GM20431 (cell line): ENCODE measurements at regions not wholly inside any gene's neighbourhood (a gene's known extent, or its start where the extent isn't known, plus 50 kb on each side); places are given as distances from the start of the nearest gene placed in this dataset.
"Not testable (repeated sequence)": the region's sequence is repeated elsewhere in the genome, so short reads cannot be mapped to it uniquely, and the experiment has no call there.

ENCODE experiments used
- in situ Hi-C: fragments of 300-500 bp; cut with MseI, MboI; formaldehyde crosslinking; loops from one replicate; pipeline ENCODE4 v1.15.0; 2020; ENCODE audit warnings: low sequenced_read_pairs; ENCODE audit not compliant: unreplicated experiment

DNA sequence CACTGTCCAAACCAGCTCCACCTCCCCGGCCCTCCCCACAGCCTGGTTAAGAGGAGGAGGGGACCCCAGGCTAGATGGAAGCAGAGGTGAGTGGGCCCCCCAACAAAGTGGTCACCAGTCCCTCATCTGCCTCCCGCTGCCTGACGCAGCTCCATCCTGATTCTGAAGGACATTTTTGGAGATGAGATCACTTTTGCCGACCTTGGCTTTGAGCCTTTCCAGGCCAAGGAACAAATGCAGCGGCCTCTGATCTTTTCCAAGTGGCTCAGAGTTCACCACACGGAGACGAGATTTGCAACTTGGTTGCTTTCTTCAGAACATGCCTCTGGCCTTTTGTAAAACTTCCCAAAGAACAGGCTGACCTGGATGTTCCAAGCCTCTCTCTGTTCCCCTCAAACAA lies 223.1 kb downstream of the NPHP4 start:
- in situ Hi-C loops = no loop called here

DNA sequence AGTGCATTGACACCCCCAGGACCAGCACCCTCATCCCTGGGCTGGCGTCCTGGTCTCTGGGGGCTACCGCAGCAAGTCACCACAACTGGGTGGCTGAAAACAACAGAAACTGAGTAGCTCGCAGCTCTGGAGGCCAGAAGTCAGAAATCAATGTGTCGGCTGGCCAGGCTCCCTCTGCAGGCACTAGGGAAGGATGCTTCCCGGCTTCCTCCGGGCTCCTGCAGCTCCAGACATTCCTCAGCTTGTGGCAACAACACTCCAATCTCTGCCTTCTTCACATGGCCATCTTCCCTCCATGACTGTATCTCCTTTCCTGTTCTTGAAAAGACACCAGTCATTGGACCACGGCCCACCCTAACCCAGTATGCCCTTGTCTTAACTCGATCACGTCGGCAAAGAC lies 224.2 kb downstream of the NPHP4 start:
- in situ Hi-C loops = no loop called here

DNA sequence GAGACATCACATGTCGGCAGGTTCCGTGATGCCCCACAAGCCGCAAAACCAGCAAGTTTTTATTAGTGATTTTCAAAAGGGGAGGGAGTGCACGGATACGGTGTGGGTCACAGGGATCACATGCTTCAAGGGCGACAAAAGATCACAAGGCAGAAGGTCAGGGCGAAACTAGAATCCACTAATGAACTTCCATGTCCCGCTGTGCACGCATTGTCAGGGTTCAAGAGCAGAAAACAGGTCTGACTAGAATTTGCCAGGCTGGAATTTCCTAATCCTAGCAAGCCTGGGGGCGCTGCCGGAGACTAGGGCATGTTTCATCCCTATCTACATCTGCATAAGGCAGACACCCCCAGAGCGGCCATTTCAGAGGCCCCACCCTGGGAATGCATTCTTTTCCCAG lies 225.2 kb downstream of the NPHP4 start:
- in situ Hi-C loops = not testable (repeated sequence)

DNA sequence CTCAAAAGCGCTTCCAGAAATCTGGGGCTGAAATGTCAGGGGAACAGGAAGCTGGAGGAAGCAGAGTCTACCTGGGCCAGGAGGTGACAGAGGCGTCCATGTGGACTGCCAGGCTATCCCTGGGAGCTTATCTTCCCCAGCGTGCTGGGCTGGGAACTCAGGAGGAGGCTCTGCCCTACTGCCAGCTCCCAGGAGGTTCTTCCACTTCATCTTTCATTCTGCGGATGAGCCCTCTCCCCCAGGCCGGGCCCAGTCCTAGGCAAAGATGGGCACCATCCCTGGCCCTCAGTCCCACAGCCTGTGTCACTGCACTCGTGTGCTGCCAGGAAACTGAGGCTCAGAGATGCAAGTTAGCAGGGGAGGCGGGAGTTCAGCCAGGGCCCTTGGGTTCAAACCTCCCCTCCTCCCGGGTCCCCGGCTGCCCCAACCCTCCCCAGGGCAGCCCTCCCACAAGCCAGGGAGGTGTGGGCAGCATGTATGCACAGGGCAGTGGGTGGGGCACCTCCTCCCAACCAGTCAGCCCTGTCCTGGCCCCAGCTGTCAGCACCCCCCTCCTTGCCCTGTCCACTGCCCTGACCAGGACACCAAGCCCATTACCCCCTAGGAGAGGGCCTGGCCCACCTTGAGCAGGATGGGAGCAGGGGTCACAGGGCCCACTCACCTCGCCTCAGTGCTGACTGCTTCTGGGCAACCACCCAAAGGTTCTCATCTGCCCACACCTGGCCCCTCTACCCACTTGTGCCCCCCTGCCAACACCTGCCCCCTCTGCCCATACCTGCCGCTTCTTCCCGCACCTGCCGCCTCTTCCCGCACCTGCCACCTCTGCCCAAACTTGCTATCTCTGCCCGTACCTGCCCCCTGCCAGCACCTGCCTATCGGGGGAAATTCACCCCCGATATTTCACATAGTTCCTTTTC lies 226.0 kb downstream of the NPHP4 start:
- in situ Hi-C loops = no loop called here

DNA sequence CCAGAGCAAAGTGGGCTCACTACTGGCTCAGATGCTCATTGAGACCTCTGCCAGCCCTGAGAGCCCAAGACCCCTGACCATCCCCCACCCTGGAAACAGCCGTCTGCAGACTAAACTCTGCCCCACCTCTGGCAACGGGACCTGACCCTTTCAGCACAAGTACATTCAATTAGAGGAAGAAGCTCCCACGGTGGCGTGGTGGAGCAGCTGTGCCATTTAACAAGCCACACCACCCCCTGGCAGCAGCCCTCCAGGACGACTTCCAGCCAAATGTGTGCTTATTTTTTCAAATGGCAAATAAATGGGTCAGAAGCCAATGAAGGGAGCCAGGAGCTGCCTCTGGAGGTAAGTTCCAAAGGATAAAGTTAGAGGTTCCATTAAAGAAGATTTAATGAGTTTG lies 226.7 kb downstream of the NPHP4 start:
- in situ Hi-C loops = no loop called here

DNA sequence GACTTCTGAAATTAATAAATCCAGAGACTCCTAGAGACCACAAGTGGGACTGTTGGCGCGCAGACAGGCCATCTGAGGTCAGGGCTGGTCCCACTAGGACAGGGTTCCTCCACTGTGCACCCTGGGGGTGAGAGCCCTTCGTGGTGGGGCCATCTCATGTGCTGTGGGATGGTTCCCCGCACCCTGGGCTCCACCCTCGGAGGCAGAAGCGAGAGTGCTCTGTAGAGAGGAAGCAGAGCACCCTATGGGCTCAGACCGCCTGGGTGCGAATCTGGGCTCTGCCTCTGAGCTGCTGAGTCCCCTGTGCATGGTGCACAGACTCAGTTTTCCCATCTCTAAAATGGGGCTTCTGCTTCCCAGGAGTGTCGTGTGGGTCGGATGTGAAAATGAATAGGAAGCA lies 227.3 kb downstream of the NPHP4 start:
- in situ Hi-C loops = no loop called here

DNA sequence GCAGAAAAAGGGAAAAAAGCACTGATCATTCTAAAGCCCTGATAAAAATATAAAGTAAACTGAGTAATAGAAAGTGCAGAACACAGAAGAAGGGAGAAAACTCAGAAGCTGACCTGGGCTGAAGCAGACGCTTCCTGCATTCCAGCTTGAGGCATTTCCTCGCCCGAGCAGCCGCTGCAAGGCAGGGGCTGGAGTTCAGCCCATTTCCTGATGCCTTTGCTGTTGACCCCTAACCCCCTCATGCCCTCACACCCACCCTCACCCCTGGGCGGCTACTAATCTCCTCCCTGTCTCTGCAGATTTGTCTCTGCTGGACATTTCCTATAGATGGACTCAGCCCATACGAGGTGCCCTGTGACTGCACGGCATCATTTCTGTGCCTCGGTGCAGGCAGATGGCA lies 227.8 kb downstream of the NPHP4 start:
- in situ Hi-C loops = no loop called here

DNA sequence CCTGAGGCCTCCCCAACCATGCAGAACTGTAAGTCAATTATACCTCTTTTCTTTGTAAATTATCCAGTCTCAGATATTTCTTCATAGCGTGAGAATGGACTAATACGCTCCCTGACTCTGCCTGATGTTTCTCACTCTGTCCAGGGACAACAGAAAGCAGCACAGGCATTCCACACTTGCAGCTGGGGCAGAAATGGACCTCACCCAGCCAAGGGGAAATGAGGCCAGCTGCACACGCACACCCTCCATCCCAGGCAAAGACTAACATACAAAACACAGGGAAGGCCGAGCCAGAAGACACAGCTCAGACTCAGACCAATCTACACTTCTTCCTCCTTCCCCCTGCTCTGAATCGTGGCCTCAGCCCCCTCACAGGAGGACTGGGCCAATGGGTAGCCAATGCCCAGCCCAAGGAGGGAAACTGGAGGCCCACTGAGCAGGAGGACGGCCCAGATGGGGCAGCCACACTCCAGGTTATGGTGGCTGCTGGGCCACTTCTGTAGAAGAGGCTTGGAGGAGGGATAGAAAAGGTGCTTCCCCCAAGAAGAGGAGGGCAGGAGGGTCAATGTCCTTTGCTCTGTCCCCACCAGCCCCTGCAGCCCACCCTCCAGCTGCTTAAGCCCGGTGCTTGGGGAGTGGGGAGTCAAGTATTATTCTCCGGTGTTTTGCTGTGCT lies 228.4 kb downstream of the NPHP4 start:
- in situ Hi-C loops = no loop called here

DNA sequence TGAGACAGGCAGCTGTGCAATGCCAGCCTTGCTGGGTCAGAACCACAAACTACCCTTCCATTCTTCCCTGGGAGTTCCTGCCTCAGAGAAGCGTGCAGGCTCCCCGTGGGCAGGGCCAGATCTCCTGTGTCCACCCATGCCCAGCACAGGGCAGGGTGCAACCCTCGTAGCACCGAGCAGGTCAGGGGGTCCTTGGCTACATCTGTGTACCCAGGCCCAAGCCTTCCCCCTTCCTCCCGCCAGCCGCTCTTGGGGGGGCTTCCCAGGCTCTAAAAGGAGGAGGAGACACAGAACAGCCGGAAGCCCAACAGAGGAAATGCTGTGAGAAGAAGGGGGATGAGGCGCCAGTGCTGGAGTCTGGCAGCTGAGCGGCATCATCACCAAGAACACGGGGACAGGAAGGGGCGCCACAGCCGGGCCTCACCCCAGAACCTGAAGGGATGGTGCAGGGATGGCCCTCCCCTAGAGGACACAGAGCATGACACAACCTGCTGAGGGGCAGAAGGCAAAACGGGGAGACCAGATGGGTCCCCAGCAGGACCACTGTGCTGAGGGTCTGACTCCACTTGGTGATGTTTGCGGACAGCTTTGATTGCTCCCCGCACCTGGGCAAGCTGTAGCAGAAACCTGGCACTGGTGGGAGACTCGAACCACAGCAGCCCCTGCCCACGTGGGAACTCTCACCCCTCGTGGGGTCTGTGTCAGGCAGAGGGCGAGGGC lies 233.2 kb downstream of the NPHP4 start:
- in situ Hi-C loops = no loop called here

DNA sequence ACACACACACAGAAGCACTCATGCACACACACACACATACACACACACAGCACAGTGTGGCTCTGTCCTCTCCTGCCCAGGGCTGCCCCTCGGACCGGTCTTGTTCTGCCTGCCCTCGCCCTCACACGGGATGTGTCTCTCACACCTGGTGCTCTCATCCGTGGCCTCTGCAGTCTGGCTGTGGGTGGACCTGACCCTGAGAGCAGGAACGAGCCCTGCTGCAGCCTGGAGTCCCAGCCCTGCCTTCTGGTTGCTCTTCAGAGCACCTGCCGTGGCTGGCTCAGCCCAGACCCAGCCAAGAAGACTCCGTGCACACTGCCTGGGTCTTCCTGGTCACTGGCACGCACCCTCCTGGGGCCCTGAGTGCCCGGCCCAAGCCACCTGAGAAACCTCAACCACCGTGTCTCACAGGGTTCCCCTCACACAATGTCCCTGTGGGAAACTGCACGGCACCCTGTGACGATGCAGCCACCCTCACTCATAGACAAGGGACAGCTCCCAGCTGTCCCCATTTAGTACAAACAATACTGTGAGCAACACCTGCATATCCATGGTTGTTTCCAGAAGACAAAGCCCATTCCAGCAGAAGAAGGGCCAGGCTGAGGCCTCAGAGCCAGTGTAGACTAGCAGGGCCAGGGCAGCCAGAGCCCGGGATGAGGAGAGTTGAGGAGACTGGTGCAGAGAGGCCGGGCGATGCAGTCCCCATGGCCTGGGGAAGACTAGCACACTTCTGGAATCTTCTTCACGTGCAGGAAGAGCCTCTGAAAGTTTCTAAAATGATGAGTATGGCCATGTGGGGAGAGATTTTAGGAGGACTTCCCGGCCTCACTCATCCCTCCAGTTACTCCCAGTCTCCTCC lies 234.0 kb downstream of the NPHP4 start:
- in situ Hi-C loops = no loop called here

DNA sequence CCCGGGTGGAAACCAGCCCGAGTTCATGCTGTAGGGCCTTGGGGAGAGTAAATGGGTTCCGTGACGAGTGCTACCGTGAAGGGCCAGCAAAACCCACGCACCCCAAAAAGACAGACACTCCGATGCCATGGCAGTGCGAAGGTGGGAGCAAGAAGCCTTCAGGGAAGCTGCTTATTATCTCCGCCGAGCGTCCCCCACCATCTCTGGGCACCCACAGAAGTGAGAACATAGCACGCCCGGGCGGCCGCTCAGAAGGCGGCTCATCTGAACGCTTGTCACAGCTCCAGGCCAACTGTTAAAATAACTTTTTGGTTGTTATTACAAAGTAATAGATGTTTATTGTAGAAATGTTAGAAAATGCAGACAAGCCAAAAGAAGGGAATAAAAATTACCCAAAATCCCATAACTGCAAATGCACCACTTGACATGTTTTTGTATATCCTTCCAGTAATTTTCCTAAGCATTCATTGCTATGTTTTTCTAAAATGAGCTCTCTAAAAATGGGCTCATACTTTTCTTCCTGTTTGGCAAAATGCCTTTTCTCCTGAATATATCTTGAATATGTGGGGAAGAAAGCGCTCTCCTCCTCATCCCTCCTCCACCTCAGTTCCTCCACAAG lies 234.9 kb downstream of the NPHP4 start:
- in situ Hi-C loops = no loop called here

DNA sequence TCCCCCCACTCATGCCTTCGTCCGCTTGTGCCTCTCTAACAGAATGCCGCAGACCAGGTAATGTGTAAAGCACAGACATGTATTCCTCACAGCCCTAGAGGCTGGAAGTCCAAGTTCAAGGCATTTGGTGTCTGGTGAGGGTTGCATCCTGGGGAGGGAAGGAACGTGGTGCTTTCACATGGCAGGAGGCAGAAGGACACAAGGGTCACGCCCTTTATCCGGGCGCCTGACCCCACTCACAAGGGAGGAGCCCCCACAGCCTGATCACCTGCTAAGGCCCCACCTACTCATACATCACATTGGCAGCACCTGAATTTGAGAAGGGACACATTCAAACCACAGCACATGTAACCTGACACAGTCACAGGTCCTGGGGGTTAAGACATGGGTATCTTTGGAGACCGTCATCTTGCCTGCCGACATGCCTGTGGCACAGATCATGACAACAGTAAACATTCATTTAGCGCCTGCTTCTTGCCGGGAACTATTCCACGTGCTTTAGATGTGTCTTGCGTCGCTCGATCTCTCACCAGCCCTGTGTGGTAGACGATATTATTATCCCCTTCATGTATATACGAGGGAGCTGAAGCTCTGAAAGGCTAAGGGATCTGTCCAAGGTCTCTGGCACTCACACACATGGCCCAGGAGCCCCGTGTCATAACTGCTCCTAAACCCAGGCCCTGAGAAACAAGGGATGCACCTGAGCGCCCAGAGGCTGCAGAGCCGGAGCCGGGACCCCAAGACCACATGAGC lies 235.6 kb downstream of the NPHP4 start:
- in situ Hi-C loops = no loop called here

DNA sequence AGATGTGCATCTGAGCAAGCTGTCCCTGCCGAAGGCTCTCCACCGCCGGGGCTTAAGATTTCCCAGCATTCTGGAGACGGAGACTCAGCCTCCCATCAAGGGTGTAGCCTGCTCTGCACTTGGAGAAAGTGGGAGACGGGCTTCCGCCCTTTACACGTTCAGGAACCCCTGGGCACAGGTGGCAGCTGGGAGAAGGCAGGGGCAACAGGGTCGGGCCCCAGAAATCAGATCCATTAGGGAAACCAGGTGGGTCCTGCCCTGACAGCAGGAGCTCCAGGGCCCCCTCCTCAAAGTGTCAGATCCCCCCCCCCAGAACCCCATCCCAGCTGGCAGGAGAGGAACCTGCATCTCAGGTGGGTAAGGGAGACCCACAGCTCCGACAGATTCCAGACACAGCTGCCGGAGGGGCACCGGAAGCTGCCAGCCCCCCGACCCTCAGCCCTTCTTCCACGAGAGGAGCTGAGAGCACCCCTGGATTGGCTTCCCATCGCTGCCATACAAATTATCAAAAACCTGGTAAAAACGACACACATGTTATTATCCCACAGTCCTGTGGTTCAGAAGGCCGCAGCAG lies 236.6 kb downstream of the NPHP4 start:
- in situ Hi-C loops = no loop called here

DNA sequence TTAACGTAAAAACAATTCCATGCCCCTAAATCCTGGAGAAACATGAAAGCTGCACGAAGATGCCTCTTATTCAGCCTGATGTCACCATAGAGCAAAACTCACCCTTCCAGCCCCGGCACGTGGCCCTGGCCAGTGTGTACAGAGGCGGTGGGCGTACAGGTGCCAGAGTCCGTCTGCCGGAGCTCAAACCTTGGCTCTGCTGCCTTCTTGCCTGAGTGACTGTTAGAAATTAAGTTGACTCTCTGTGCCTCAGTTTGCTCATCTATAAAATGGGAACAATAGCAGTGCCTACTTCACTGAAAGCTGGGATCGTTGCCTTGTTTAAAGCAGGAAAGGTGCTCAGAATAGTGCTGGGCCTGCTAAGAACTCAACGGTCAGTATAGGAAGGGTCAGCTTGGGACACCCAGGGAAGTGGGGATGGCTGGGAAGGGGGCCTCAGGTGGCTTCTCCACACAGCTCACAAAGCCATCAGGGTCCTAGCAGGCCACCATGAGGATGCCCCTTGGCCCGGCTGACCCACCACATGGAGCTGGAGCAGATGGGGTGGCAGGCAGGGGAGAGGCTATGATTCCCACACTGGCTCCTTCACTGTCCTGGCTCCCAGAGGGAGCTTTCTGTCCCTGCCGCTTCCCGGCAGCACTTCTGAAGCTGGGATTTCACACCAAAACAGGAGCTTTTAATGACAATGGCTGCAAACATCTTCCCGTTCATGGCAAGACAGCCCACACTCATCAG lies 237.2 kb downstream of the NPHP4 start:
- in situ Hi-C loops = no loop called here

DNA sequence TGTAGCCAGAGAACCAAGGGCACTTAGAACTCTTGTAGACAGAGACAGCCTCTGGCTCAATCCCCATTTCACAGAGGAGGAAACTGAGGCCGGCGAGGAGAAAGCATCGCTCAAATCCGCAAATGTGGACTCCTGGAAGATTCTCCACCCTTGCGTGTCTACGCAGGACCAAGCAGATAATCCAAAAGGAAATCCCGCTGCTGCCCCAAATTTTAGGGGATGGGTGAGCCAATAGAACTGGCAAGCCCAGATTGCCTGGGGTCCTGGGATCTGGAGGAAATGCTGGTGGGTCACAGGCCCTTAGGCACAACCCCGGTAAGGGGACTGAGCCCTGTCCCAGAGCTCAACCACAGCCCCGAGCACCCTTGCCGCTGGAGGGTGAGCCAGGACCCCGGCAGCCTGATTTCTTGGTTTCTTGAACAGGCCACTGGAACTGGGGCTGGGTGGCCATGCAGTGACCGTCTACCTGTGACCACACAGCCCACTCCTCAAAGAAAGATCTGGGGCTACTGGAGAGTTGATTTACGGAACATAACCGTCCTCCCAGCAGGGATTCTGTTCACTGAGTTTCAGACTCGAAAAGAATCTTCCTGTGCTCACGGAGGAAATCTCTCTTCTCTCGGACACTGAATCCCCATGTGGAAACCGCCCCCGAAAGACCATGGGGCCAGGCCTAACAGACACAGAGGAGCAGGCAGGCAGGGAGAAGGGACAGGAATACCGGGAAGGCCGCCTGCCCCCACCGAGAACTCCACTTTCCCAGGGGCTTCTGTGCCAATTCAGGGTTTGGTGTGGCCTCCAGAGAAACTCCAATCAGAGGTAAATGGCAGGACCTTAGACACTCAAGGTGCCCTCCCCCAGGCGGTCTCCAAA lies 238.4 kb downstream of the NPHP4 start:
- in situ Hi-C loops = no loop called here

DNA sequence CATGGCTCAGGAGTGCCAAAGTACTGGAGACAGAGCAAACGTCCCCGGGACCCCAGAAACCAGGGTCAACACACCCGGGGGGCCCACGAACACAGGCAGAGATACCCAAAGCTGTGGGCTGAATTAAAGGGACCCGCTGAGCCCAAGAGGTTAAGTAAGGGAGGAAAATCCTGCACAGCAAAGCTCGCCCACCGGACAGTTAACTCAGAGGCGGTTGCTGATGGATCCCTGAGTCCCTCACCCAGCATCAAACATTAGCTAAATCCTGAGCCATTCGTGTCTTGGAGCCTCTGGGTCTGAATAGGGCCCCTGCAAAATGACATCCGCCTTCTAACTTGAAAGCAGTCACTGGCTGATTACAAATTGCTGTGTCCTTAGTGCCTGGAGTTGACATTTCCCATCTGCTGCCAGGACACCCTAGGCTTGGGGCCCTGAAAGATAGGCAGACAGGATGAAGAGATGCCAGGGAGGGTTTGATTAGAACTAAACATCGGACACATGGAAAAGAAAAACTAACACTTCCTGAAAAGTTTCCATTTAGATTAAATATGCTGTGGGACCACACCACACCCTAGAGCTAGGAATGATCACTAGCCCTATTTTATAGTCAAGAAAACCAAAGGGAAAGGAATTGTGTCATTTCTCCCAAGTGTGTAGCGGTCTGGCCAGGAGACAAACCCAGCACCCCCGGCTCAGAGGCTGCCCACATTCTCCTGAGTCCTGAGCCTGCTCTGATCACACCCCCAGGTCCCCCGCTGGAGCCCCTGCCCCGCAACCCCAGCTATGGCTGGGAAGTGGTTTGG lies 239.3 kb downstream of the NPHP4 start:
- in situ Hi-C loops = no loop called here
